ENCODE measurements at regions not wholly inside any gene's neighbourhood (a gene's known extent, or its start where the extent isn't known, plus 50 kb on each side); places are given as distances from the start of the nearest gene placed in this dataset.
A peak's percentile ranks its signal among the peaks of the same experiment; 100 is the strongest.

GRCh38 chr10:89875557-89875956, 174.2 kb downstream of the KIF20B start:
- TF ChIP-seq CTCF (IDR thresholded peaks at IDR 0.05; ENCODE audit: low read depth, low read length, missing control alignments), result no peak
- no peak for DNase-seq (ENCODE audit: low read depth)
- H3K4me3 ChIP-seq (ENCODE audit: low read depth, low read length), result no peak overlapping the region

- no peak overlapping the region for H3K4me3 ChIP-seq (ENCODE audit: low read depth, low read length)
- TF ChIP-seq CTCF (IDR thresholded peaks at IDR 0.05; ENCODE audit: low read depth, low read length, missing control alignments), result no peak
- DNase-seq (ENCODE audit: low read depth), result no peak
These were observed 177.7 kb downstream of the KIF20B start for GRCh38 chr10:89879121-89879520.

- H3K4me3 ChIP-seq (ENCODE audit: low read depth, low read length), result no peak overlapping the region
- no peak for TF ChIP-seq CTCF (IDR thresholded peaks at IDR 0.05; ENCODE audit: low read depth, low read length, missing control alignments)
- no peak for DNase-seq (ENCODE audit: low read depth)
These were observed 186.0 kb downstream of the KIF20B start for GRCh38 chr10:89887406-89887805.

GRCh38 chr10:89887830-89888229, 186.4 kb downstream of the KIF20B start:
- TF ChIP-seq CTCF (IDR thresholded peaks at IDR 0.05; ENCODE audit: low read depth, low read length, missing control alignments), result no peak
- H3K4me3 ChIP-seq (ENCODE audit: low read depth, low read length), result no peak overlapping the region
- no peak for DNase-seq (ENCODE audit: low read depth)

- DNase-seq (ENCODE audit: low read depth), result peak; percentile 8
- no peak for TF ChIP-seq CTCF (IDR thresholded peaks at IDR 0.05; ENCODE audit: low read depth, low read length, missing control alignments)
- H3K4me3 ChIP-seq (ENCODE audit: low read depth, low read length), result no peak overlapping the region
These were observed 187.1 kb downstream of the KIF20B start for GRCh38 chr10:89888321-89889070.

GRCh38 chr10:89889606-89890005, 188.2 kb downstream of the KIF20B start:
- DNase-seq (ENCODE audit: low read depth), result no peak
- no peak for TF ChIP-seq CTCF (IDR thresholded peaks at IDR 0.05; ENCODE audit: low read depth, low read length, missing control alignments)
- H3K4me3 ChIP-seq (ENCODE audit: low read depth, low read length), result no peak overlapping the region

GRCh38 chr10:89891006-89891535, 189.7 kb downstream of the KIF20B start:
- no peak for DNase-seq (ENCODE audit: low read depth)
- no peak overlapping the region for H3K4me3 ChIP-seq (ENCODE audit: low read depth, low read length)
- no peak for TF ChIP-seq CTCF (IDR thresholded peaks at IDR 0.05; ENCODE audit: low read depth, low read length, missing control alignments)

Data from GM12864 (cell line).